UCSD-AML1 (cell line): ENCODE measurements at regions not wholly inside any gene's neighbourhood (a gene's known extent, or its start where the extent isn't known, plus 50 kb on each side); places are given as distances from the start of the nearest gene placed in this dataset.

Experiments
- DNase-seq: peaks from one replicate; lab custom pipeline; 2025; ENCODE audit not compliant: unreplicated experiment; lab: John Stamatoyannopoulos, UW

DNA sequence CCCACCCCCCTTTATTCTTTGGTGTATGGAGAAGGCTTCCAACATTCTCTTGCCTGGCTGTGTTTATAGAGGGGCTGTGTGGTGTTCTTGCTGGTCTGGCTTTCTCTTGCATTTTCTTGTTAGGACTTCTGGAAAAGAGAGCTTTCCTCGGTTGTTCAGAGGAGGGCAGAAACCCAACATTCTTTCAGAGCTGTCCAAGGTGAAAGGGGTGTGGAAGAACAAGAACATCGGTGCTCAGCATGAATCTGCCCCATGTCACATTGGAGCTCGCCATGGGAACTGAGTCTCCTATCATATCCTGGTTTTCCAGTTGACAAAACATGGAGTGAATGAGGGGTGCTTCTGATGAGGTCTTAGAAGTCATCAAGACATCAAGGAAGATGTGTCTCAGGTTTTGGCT is 281.8 kb downstream of the RNF144B start:
- DNase-seq, result no peak

DNA sequence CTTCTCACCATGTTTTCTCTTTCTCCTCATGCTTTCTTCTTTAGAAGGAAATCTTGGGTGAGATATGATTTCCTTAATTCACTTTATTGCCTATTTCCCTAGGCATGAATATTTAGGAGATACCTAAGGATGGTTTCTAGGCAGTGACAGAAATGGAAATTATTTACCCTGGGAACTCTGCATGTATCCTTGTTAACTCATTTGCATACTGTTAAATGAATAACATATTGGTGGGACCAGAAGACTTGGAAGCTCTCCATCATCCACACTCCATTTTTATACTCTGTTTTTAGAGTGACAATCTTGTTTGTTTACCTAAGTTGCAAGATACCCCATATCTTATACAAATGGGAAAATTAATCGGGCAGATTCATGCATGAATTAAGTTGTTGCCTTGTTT is 285.7 kb downstream of the RNF144B start:
- DNase-seq, result no peak

DNA sequence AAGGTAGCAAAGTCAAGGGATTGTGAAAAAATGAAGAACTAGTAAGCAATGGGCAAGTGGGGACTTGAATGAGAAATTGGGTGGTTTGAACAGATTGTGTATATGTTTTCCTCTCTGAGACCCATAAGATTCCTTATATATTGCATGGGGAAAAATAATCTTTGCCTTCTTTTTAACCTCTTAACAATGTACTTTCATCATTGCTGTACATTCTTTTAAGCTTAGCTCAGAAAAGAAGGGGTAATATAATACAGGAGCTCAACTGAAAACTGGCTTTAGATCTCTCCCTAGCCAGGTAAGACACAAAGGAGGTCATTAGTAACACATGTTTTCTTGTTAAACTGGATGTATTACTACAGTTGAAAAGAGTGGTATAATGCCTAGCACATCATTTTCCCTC is 287.2 kb downstream of the RNF144B start:
- DNase-seq, result no peak

DNA sequence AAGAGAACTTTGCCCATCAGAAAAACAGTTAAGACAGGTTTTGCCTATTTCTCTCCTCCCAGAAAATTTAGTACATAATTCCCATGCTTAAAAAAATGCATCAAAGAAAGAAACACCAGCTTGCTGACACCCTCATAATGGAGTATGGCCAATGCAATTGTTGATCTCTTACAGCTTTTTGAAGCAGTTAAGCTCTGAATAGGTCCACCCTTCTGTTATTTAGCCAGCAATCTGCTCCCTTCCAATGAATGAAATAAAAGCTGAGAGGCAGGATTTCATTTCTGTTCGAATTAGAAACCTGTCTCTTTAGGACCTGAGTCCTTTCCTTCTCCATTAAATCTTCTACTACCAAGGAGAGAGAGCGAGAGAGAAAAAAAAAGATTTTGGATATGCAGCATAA is 288.7 kb downstream of the RNF144B start:
- no peak for DNase-seq

DNA sequence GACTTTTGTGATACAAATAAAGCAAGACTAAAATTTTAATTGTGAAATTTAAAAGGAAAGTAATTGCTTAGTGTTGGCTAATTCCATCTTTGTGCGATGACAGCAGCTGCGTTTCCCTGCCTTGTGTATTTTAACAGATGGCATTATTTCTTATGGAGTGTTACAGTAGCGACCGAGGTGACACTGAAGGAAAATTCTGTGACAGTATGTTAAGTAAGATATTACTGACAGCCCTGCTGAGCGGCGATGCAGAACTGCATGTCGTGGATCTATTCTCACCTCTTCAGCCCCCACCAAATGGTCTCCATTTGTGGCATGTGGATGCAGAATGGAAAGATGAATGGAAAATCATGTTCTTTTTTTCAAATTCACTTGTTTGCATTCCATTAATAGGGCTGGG is 289.4 kb downstream of the RNF144B start:
- DNase-seq, result no peak

DNA sequence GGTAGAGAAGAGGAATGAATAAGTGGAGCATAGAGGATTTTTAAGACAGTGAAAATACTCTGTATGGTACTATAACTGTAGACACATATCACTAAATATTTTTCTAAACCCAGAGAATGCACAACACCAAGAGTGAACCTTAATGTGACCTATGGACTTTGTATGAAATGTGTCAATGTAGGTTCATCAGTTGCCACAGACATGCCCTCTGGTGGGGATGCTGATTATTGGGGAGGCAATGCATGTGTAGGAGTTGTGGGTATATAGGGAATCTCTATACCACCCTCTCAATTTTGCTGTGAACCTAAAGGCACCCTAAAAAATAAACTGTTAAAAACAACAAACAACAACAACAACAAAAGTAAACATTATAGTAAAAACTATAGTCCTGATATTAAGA is 293.7 kb downstream of the RNF144B start:
- DNase-seq, result no peak

DNA sequence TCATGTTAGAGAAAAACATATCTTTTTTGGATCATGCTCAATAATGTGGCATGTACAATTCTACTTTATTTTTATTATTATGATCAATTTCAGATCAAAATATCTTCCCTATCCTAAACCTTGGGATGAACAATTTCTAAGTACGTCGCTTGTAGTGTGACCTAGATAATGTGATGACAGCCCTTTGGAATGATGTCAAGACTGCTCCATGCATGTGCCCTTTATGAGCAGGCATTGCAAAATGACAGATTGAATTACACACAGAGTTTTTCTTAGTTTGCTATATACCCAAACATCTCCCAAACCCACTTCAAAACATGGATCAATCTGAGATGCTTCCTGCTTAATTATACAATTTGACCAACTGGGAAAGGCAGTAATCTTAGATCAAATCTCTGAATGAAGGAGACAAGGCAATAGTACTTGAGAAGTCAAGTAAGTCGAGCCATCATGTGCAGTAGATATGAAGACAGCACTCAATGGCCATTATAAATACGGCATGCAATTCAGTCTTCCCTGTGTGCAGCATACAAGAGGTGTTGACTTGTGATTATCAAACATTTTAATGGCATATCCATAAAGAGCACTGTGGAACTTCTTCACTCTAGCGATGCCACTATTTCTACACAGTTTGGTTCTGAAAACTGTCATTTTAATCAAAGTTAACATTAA is 294.8 kb downstream of the RNF144B start:
- no peak for DNase-seq

DNA sequence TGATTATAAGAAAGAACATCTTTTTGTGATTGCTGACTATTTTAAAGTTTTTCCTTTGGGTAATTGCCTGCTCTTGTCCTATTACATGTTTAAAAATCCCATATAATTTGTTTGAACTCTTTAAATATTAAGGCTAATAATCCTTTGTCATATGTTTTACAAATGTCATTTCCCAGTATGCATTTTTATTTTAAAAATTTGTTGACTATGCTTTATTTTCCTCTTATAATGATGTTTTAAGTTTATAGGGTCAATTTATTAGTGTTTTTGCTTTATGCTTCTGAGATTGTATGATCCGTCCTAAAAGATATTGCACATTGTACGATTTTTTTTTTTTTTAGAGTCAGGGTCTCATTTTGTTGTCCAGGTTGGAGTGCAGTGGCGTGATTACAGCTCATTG is 297.2 kb downstream of the RNF144B start:
- DNase-seq, result no peak

DNA sequence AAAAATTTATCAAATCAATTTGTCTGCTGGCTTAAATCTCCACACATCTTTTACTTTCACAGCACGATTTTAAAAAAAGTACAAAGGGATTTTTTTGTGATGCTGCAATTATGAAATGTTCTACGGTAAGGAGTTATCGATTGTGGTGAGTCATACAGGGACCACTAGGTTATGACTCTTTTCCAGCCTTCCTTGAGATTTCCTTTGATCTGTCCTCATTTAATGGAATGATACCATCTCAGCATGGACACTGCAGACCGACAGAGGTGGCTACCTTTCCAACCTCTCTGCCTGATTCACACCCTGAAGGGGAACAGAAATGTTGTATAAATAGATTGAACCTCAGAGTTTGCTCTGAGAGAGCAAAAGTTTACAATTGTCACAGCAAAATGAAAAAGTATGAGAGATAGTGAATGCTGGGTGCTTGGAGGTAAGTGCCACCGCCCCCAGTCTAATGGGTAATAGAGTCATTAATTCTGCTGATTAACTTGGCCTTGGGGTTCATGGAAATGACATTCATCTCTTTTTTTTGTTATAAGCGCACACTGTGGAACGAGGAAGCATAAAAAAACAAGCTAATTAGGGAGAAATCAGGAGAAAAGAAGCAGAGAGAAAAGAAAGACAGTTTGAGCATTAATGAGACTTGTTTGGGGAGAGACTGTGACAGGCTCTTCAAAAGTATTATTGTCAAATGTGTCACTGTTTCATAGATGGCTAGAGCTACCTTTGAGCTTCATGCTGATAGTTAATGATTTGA is 306.0 kb downstream of the RNF144B start:
- DNase-seq, result no peak

DNA sequence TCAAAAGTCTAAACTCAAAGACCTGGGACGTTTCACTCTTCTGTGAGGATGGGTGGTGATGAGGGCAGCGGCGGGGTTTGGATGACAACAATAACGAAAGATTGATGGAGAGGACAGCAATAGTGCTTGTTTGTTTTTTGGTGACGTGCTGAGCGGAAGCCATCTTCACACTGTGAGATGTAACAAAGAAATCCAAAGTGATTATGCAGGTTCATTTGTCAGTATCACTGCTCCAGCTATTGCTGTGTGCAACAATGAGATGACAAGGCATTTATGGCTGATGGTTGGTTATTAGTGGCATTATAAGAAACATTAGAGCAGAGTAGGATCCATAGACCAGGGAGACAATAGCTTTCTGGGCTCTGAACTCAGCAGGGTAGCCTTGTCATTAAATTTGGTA is 306.7 kb downstream of the RNF144B start:
- no peak for DNase-seq

DNA sequence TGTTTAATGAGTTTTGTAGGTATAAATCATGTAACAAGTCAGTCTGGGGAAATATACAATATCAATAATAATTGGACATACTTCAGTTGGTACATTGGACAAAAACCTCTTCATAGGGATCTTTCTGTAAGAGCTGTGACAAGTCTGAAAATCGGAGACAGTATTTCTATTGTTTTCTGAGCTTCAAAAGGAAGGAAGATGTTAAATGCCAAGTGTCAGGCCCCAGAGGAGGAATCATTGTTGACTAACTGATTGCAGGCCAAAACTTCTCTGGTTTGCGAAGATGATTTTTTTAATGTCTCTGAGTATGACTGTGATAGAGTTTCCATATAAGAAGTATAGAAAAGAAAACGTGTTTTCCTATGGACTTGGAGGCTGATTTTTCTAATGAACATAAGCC is 316.4 kb downstream of the RNF144B start:
- DNase-seq, result no peak

DNA sequence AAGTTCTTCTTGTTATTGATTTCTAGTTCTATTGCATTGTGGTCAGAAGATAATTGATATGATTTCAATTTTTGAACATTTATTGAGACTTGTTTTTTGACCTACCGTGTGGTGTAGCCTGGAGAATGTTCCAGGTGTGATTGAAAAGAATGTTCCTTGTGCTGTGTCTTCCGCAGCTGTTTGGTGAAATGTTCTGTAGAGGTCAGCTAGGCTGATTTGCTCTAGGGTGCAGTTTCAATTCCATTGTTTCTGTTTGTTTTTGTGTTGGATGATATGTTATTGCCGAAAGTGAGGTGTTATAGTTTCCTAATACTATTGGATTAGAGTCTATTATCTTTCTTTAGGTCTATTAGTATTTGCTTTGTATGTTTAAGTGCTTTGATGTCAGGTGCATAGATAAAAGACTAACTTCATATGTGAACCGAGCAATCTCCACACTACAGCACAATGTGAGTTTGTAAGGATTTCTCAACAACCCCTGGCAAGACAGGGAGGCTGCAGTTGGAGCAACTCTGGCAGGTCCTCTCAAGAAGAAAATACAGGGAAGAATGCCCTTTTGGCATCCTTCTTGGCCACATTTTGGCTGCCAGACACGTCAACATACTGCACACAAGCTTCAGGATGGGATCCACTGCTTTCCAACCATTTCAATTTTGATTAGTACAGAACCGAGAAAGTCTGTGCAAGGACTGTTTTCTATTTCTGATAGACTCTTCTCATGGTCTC is 320.7 kb downstream of the RNF144B start:
- DNase-seq, result no peak

DNA sequence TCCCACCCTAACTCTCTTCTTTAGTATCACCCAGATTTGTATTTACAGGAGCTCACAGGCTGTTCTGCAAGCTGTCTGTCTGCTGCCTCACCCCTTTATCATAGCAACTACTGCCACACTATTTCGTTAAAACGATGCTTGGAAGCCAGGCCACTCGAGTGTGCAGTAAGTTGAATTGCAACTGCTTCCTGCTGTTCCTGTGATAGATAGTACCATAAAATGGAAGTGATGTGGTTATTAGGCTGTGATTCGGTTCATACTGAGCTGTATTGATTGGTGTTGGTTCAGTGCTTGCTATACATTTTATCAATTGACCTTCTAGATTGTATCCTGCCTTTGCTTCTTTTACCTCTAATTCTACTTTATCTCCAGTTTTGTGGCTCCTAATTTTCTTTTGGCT is 325.4 kb downstream of the RNF144B start:
- no peak for DNase-seq

DNA sequence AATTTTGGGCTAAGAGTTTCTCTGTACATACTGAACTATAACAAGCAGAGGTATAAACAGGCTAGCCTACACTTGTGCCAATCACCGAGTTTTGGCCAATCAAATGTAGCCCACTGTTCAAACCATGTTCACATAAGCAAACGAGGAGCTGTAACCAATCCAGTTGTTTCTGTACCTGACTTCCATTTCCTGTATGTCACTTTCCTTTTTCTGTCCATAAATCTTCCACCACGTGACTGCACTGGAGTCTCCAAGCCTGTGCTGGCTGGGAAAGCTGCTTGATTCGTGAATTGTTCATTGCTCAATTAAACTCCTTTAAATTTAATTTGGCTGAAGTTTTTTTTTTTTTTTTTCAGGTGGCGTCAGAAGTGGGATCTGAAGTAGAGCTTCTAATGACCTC is 332.9 kb downstream of the RNF144B start:
- DNase-seq, result no peak

DNA sequence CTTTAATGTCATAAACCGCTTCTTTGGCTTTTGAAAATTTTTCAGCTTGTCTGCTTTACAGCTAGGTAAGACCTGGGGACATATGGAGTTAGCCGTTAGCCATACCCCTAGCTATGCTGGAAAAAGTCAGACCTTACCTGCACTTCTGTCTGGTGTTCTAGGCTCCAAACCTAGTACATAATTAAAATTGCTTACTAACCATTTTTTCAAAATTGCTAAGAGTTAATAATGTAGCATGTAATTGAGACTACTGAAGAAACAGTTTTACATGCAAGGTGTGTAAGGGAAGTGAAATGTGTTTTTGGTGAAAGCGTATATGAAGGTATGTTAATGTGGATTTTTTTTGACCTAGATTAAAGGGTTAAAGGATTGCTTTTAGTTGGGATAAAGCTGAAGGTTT is 336.9 kb downstream of the RNF144B start:
- DNase-seq, result no peak

DNA sequence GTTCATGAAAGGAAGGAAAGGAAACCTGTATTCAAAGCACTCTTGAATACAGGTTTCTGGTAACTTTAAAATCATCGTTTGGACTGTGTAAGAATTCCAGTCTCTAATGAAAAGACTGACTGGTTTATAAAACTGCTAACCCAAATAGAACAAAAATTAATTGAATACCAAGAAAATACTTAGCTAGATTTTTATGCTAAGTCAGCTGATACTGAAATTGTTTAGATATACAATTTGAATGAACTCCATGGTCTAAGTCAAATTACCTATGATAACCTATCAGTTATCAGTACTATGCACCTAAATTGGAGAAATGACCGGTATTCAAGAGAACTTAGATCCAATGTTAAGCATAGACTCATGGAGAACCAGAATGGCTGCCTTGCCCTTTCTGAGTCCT is 338.3 kb downstream of the RNF144B start:
- DNase-seq, result no peak

DNA sequence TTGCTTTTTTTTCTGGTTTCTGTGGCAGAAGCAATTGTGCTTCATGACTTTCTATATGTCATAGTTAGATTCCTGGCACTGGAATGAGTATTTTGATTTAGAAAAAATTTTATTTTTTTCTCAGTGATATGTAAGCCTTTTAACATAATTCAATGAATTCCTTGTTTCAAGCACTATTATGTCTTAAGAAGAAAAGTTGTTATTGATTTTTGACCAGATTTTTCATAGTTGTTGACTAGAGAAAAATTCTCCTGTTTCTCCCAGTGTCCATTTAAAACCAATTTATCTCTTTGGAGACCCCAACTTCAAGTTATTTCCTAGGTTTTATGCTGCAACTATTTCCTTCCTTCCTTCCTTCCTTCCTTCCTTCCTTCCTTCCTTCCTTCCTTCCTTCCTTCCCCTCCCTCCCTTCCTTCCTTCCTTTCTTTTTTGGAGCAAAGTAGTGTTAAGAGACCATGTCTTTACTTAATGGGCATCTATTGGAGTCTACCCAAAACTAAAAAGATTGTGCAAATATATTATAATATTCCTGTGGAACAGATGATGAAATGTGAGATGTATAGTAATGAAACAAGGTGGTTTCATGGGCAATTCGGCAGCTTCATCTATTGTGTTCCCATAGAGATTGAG is 346.9 kb downstream of the RNF144B start:
- DNase-seq, result no peak

DNA sequence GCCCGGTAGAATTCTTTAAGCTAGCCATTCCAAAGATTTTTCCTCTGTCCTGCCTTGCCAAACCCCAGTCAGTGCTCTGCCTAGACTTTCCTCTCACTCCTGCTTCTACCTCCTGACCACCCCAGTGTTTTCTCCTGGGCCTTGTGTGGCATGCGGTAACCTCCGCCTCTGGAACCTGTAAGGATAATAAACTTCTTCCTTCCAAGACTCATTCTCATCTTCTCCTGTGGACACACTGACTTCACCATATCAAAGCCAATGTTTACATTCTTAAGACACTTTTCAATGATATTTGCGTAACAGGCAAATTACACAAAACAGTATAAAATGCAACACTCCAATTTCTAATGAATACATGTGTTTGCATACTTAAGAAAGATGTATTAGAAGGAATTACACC is 354.6 kb downstream of the RNF144B start:
- DNase-seq, result no peak

DNA sequence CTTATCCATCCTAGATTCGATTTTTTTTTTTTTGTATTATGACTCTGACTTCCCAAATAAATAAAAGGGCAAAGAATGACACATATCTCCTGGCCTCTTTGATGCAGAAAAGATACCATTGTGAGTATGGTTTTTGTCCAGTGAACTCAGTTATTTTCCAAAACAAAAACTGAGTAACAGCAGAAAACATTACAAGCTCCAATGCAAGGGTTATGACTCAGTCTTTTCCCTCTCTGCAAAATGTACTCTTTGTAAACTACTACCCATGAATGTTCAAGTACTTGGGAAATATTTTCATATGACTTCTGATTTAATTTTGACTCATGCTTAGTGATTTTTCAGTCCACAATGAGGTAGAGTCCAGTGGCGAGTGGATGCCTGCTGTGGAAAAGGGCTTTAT is 355.3 kb downstream of the RNF144B start:
- DNase-seq, result no peak

DNA sequence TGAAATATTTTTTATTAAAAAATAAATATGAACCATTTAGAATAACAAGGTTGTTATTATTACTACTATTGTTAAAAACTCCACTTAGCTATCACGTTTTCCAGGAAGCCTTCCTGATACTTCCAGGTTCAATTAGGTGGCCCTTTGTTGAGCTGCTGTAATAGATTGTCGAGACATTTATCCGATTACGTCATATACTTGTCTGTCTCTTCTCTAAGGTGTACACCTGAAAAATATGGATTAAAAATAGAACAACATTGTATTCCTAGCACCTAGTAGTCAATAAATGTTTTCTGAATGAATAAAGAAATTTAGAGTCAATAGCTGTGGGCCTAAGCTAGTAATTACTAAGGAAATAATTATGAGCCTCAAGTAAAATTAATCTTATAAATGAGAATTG is 359.6 kb downstream of the RNF144B start:
- no peak for DNase-seq

DNA sequence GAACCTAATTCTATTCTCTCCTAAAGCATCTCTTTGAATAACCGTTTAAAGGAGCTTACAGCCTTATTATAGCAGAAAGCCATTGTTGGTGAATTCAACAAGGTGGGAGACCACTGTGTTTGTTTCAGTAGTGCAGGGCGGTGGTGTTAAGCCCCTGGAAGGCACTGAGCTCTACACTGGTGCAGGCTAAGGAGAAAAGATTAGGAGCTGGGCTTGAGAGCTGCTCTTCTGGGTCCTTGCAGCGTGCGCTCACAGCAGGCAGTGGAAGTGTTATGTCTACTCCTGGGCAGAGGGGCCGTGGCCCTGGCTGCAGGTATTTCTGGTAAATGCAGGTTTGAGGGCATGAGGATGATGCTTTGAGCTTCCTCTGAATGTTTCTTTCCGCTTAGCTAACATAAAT is 361.2 kb downstream of the RNF144B start:
- no peak for DNase-seq
